DMS 273 (cell line): ENCODE measurements at regions not wholly inside any gene's neighbourhood (a gene's known extent, or its start where the extent isn't known, plus 50 kb on each side); places are given as distances from the start of the nearest gene placed in this dataset.
"Not testable (repeated sequence)": the region's sequence is repeated elsewhere in the genome, so short reads cannot be mapped to it uniquely, and the experiment has no call there.

Source experiments
- DNase-seq: peaks from one replicate; lab custom pipeline; 2025; ENCODE audit not compliant: unreplicated experiment; lab: John Stamatoyannopoulos, UW

GRCh38 chr14:85056267-85056666 lies 473.7 kb upstream of the FLRT2 start:
- DNase-seq, result no peak

GRCh38 chr14:85057221-85057620 lies 472.7 kb upstream of the FLRT2 start:
- DNase-seq, result no peak

DNA sequence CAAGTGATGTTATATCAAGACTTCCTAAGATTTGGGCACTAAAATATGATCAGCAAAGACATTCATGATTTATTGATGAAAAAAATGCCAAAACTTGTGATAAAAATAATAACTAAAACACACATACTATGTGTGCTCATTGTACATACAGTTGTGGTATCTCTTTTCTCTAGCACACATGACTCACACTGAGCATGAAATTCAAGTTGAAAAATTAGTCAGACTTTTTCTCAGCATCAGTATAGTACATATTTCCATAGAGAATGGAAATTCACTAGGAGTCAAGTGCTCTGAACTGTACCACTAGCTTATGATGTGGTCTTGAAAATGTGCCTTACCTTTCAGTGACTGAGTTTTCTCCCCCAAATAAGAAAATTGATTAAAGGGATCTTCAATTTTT lies 471.8 kb upstream of the FLRT2 start:
- DNase-seq, result no peak

DNA sequence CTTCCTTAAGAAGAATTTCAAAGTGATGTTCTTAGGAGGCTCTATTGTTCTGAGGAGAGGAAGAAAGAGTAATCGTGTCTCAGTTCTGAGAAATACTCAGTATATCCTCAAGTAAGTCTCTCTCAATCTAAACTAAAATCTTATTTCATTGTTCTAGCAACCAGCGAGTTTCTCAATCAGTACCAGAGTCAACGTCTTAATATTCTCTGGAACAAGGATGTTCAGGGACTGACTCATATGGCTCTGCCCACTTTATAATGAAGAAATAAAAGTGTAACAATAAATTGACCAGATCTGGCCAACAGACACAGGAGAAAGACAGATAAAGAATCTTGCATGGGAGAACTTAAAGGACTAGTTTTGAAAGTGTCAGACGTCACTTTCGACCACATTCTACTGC lies 469.8 kb upstream of the FLRT2 start:
- DNase-seq, result no peak

- no peak for DNase-seq
Observed at GRCh38 chr14:85061256-85061655, 468.7 kb upstream of the FLRT2 start.

DNA sequence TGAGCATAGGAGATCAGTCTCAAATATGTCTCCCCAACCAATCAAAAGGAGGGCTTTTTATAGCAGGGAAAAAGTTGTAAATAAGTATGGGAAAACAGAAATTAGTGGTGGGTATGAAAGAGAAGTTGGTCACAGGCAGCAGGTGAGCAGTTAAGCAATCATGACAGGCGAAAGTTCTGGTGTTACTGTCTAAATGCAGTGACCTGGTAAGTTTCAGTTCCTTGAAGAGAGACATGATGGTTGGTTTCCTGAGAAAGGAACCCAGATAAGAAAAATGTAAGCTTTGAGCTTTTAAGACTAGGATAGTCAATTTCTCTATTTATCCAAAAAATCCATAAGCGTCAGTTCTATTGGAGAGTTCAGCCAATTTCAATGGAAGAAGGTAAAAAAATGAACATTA lies 466.2 kb upstream of the FLRT2 start:
- no peak for DNase-seq

- DNase-seq, result no peak
Observed at GRCh38 chr14:85071447-85071846, 458.5 kb upstream of the FLRT2 start.

DNA sequence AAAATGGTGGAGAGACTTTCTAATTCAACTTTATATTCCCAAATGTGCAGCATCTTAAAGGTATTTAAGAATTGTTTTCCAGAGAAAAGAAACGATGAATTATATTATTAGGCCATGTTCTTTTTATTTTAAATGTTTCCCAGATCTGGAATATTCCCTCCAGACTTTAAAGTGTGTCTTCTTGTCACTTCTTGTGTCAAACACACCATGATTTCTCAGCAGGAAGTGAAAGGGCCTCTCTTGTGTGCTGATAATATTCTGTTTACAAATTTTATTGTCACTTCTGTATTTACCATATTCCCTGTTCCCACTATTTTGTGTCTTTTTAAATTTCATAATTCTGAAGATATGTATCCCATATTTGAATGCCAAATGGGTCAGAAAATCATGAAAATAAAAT lies 455.0 kb upstream of the FLRT2 start:
- DNase-seq, result no peak

DNA sequence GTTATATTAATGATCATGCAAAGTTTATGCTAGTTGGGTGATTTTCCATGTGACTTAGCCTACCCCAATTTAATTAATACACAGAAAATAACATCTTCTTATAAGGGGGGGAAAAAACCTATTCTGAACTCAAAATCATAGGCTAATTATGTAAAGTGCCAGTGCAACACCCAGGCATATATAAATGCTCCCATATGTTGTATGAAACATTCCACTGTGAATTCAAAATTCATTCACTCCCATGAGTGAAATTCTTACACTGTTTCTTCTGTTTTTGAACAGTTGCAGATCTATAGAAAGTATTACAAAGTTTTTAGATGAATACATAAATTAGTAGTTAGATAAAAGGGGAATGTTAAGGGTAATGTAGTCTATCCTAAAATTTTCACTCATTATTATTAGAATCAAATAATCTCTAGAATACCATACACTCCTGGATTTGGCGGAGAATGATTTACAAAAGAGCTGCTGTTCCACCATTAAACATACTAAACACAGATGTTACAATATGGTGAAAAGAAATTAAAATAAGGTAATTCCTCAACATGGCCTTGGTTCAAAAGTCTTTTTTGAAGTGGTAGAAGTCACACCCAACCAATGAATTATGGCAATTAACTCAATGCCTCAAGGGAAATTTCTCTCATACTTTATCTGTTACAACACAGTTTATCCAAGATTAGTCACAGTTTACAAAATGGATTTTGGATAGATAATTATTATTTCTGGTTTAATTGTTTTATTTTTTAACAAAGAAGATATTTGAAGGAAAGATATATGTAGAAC lies 454.1 kb upstream of the FLRT2 start:
- DNase-seq, result no peak

DNA sequence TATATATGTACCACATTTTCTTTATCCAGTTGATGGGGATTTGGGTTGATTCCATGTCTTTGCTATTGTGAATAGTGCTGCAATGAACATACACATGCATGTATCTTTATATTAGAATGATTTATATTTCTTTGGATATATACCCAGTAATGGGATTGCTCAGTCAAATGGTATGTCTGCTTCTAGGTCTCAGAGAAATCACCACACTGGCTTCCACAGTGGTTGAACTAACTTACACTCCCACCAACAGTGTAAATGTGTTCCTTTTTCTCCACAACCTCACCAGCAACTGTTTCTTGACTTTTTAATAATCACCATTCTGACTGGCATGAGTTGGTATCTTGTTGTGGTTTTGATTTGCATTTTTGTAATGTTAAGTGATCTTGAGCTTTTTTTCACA lies 452.2 kb upstream of the FLRT2 start:
- DNase-seq, result not testable (repeated sequence)

GRCh38 chr14:85079842-85080730 lies 449.9 kb upstream of the FLRT2 start:
- no peak for DNase-seq

- no peak for DNase-seq
Observed at GRCh38 chr14:85084344-85084743, 445.6 kb upstream of the FLRT2 start.

DNA sequence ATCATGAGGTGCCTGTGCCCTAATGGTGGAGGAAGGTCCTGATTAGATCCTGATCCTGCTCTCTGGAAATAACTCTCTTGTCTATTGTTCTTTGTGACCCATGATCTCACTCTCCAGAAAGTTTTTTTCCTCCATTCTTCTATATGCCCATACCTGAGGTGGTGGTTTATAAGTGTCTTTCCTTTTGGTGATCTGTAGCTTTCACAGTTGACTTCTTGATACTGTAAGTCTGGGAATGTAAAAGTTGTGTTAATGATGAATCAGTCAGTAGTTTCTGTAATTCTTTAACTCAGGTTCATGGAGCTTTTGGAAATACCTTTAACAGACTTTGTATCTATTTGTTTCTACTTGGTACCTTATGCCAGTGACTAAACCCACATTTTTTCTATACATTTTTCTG lies 444.0 kb upstream of the FLRT2 start:
- no peak for DNase-seq

- DNase-seq, result no peak
Observed at GRCh38 chr14:85087201-85087600, 442.7 kb upstream of the FLRT2 start.

DNA sequence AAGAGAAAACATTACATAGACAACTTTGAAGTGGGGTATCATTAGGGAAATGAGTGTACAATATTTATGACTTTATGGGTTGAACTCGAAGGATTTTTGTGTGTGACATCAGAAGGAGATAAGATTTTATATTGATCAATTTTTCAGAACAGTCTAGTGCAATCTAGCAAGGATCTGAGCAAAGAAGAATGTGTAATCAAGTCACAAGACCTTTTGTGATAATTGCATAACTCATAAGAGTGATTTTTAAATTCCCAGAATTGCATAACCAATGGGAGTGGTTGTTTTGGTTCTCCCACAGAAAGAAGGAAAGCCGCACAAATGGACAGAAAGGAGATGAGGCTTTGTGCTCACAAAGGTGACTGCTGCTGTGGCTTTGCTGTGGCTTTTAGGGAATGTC lies 441.8 kb upstream of the FLRT2 start:
- DNase-seq, result no peak

GRCh38 chr14:85090681-85091080 lies 439.3 kb upstream of the FLRT2 start:
- DNase-seq, result no peak

- DNase-seq, result no peak
Observed at GRCh38 chr14:85093631-85094330, 436.2 kb upstream of the FLRT2 start.

DNA sequence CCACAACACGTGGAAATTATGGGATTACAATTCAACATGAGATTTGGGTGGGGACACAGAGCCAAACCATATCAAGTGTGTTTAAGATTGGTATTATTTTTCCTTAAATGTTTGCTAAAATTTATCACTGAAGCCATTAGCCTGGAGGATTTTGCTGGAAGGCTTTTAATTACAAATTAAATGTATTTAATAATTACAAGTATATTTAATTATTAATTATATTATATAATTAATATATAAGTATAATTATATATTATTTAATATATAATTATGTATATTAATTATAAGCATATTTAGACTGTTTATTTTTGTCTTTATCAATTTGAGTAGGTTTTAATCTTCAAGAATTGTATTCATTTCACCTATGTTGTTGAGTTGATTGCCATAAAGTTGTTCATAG lies 427.4 kb upstream of the FLRT2 start:
- DNase-seq, result no peak

GRCh38 chr14:85106506-85106905 lies 423.4 kb upstream of the FLRT2 start:
- no peak for DNase-seq

- DNase-seq, result no peak
Observed at GRCh38 chr14:85112762-85113161, 417.2 kb upstream of the FLRT2 start.

- DNase-seq, result no peak
Observed at GRCh38 chr14:85115921-85116320, 414.0 kb upstream of the FLRT2 start.

GRCh38 chr14:85118274-85118673 lies 411.7 kb upstream of the FLRT2 start:
- no peak for DNase-seq
